ENCODE measurements at regions not wholly inside any gene's neighbourhood (a gene's known extent, or its start where the extent isn't known, plus 50 kb on each side); places are given as distances from the start of the nearest gene placed in this dataset.

DNA sequence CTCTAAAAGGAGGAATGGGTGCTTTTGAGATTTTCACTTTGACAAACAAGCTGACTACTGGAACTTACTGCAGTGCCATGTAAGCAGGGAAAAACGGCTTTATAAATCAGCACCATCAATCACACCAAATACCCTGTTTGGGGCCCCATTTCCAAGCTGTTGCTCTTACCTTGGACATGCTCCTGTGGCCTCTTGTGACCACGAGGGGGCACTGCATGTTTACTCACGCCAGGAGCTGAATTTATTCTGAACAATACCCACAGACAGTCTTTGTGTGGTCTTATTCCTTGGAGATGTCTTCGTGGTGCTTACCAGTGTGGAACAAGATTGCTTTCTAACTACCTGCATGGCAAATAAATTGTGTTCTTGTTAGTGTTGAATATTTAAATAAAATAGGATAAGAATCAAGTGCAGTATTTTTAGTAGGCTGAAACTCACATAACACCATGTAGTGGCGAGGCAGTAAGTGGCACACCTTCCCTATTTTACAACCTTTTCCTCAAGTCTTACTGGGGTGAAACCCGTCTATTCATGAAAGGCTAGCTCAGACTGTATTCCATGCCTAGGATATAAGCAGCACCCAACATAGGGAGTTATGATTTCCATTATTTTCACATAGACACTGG is 155.5 kb upstream of the NMUR2 start:
- TF ChIP-seq RAD21 (conservative IDR thresholded peaks at IDR 0.05 in 1 of 2, IDR thresholded peaks at IDR 0.05 in 1 of 2) (peak; percentile 54 to 74; a peak in 4 of 5 replicates), HOXA7 (CRISPR knock-in tag; IDR thresholded peaks at IDR 0.05) (no peak), SMC3 (IDR thresholded peaks at IDR 0.05) (peak; percentile 54), MAFK (IDR thresholded peaks at IDR 0.05; ENCODE audit: partially characterized antibody) (no peak)
- TF ChIP-seq, protein P1, sequence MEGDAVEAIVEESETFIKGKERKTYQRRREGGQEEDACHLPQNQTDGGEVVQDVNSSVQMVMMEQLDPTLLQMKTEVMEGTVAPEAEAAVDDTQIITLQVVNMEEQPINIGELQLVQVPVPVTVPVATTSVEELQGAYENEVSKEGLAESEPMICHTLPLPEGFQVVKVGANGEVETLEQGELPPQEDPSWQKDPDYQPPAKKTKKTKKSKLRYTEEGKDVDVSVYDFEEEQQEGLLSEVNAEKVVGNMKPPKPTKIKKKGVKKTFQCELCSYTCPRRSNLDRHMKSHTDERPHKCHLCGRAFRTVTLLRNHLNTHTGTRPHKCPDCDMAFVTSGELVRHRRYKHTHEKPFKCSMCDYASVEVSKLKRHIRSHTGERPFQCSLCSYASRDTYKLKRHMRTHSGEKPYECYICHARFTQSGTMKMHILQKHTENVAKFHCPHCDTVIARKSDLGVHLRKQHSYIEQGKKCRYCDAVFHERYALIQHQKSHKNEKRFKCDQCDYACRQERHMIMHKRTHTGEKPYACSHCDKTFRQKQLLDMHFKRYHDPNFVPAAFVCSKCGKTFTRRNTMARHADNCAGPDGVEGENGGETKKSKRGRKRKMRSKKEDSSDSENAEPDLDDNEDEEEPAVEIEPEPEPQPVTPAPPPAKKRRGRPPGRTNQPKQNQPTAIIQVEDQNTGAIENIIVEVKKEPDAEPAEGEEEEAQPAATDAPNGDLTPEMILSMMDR (IDR thresholded peaks at IDR 0.05) = peak; percentile 53
- TF ChIP-seq, protein P2, sequence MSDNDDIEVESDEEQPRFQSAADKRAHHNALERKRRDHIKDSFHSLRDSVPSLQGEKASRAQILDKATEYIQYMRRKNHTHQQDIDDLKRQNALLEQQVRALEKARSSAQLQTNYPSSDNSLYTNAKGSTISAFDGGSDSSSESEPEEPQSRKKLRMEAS (IDR thresholded peaks at IDR 0.05) = no peak
- Histone ChIP-seq H3K4me1 (no peaks in the 10 kb centered on the region), H3K9me3 (no peaks in the 10 kb centered on the region), H3K4me2 (no peak overlapping the region), H3K27ac (no peak overlapping the region), H3K4me3 (no peak overlapping the region)
- FAIRE-seq = no peak
- peak; percentile 50 to 88; a peak in 5 of 6 replicates for ATAC-seq
- POLR2A ChIA-PET = no interaction called here
- WGBS (ENCODE audit: missing lambda C conversion rate) = 4% methylated on average over 6 of the region's 6 CpGs
- DNase-seq (ENCODE audit: low read depth in 1 of 2, low spot score in 1 of 2) = peak; percentile 4 to 59
- CTCF ChIA-PET = interaction anchor here (0.8 to 2.9 kb wide), 2 partner anchors 1399 to 1405 kb away, joined by 3 to 23 read pairs; no protein-coding TSS in a partner anchor

DNA sequence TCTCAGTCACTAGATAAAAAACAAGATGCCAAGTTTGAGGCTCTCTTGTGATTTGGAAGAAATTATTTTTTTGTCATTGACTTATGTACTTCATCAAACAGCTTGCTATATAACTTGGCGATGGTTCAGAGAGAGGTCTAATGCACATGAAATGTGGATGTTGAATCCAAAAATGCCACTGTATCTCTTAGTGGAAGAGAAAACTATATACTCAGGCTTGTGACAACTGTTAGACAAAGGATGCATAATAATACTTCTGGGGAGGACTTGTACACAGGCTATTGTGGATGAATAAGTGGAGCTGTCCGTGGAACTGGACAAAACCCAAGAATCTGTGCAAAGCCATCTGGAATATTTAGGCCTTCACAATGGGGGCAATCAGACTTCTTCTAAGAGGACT is 162.9 kb upstream of the NMUR2 start:
- ChIA-PET POLR2A (no interaction called here), CTCF (no interaction called here)
- no peak for ATAC-seq
- Histone ChIP-seq H3K4me1 (no peaks in the 10 kb centered on the region), H3K4me2 (no peak overlapping the region), H3K27ac (no peak overlapping the region), H3K4me3 (no peak overlapping the region), H3K9me3 (no peaks in the 10 kb centered on the region)
- TF ChIP-seq CBX2 (IDR thresholded peaks at IDR 0.05; ENCODE audit: borderline replicate concordance, low read depth) (no peak), EP300 (IDR thresholded peaks at IDR 0.05) (no peak)
- TF ChIP-seq, protein P3, sequence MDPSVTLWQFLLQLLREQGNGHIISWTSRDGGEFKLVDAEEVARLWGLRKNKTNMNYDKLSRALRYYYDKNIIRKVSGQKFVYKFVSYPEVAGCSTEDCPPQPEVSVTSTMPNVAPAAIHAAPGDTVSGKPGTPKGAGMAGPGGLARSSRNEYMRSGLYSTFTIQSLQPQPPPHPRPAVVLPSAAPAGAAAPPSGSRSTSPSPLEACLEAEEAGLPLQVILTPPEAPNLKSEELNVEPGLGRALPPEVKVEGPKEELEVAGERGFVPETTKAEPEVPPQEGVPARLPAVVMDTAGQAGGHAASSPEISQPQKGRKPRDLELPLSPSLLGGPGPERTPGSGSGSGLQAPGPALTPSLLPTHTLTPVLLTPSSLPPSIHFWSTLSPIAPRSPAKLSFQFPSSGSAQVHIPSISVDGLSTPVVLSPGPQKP (IDR thresholded peaks at IDR 0.05; ENCODE audit: low read depth, low read length) = no peak
- WGBS (ENCODE audit: missing lambda C conversion rate) = 26% methylated on average over 2 of the region's 2 CpGs
- FAIRE-seq = no peak
- DNase-seq (ENCODE audit: low read depth in 1 of 2, low spot score in 1 of 2) = no peak

DNA sequence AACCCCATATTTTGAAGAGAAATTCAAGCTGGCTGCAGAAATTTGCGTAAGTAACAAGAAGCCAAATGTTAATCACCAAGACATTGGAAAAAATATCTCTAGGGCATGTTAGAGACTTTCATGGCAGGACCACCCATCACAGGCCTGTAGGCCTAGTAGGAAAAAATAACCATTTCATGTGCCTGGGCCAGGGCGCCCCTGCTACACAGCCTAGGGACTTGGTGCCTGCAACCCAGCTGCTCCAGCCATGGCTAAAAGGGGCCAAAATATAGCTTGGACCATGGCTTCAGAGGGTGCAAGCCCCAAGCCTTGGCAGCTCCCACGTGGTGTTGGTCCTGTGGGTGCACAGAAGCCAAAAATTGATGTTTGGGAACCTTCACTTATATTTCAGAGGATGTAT is 167.7 kb upstream of the NMUR2 start:
- ChIA-PET POLR2A (no interaction called here), CTCF (interaction anchor here (0.5 kb wide), 1 partner anchor 181 kb away, joined by 6 read pairs; no protein-coding TSS in a partner anchor)
- no peak overlapping the region for H3K4me2 ChIP-seq
- DNase-seq (ENCODE audit: low read depth in 1 of 2, low spot score in 1 of 2) (no peak), FAIRE-seq (no peak), ATAC-seq (no peak)
- WGBS (ENCODE audit: missing lambda C conversion rate) = 15% methylated on average over 3 of the region's 3 CpGs
- no peaks in the 10 kb centered on the region for H3K9me3 ChIP-seq
- H3K27ac ChIP-seq = no peak overlapping the region
- no peak for TF ChIP-seq ZNF302 (CRISPR knock-in tag; IDR thresholded peaks at IDR 0.05)
- no peak for TF ChIP-seq MAZ (IDR thresholded peaks at IDR 0.05; ENCODE audit: borderline replicate concordance, low read depth, low read length)
- no peak overlapping the region for H3K4me3 ChIP-seq
- H3K4me1 ChIP-seq = no peaks in the 10 kb centered on the region

DNA sequence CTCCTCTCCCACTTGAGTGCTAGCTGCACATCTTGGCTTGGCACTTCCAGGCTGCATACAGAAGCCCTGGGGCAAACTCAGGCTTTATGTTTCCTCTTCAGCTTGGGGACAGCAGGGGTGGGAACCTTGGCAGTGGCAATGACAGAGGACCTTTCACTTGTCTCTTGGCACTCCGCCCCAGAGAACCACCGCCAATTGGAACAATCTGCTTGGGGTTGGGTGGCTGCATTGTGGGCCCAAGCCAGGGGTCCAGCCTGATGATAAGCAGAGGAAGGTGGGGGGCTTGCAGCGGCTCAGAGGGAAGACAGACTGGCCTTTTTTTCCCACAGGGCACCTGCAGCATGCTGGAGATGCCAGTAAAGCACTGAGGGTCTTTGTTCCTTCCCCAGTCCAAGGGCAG is 179.0 kb upstream of the NMUR2 start:
- FAIRE-seq = no peak
- TF ChIP-seq POLR2A (IDR thresholded peaks at IDR 0.05; ENCODE audit: low read length) (no peak), NR3C1 (IDR thresholded peaks at IDR 0.05) (no peak), HOXB5 (CRISPR knock-in tag; IDR thresholded peaks at IDR 0.05) (no peak), POLR2AphosphoS2 (conservative IDR thresholded peaks at IDR 0.05; ENCODE audit: low read length) (no peak), BHLHE40 (IDR thresholded peaks at IDR 0.05; ENCODE audit: low read depth, low read length) (no peak), TFCP2L1 (CRISPR knock-in tag; IDR thresholded peaks at IDR 0.05) (no peak), MYC (IDR thresholded peaks at IDR 0.05; ENCODE audit: borderline replicate concordance, low read length) (no peak), ESRRA (IDR thresholded peaks at IDR 0.05; ENCODE audit: borderline replicate concordance, low read length) (no peak), RAD21 (conservative IDR thresholded peaks at IDR 0.05 in 1 of 2, IDR thresholded peaks at IDR 0.05 in 1 of 2) (no peak), MAFK (IDR thresholded peaks at IDR 0.05; ENCODE audit: partially characterized antibody) (no peak), TP53 (CRISPR knock-in tag; IDR thresholded peaks at IDR 0.05) (no peak), NPAS2 (CRISPR knock-in tag; IDR thresholded peaks at IDR 0.05; ENCODE audit: borderline replicate concordance) (no peak), MAZ (IDR thresholded peaks at IDR 0.05; ENCODE audit: borderline replicate concordance, low read depth, low read length) (no peak)
- TF ChIP-seq, protein P4, sequence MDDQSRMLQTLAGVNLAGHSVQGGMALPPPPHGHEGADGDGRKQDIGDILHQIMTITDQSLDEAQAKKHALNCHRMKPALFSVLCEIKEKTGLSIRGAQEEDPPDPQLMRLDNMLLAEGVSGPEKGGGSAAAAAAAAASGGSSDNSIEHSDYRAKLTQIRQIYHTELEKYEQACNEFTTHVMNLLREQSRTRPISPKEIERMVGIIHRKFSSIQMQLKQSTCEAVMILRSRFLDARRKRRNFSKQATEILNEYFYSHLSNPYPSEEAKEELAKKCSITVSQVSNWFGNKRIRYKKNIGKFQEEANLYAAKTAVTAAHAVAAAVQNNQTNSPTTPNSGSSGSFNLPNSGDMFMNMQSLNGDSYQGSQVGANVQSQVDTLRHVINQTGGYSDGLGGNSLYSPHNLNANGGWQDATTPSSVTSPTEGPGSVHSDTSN (IDR thresholded peaks at IDR 0.05) = no peak
- TF ChIP-seq, protein P5, sequence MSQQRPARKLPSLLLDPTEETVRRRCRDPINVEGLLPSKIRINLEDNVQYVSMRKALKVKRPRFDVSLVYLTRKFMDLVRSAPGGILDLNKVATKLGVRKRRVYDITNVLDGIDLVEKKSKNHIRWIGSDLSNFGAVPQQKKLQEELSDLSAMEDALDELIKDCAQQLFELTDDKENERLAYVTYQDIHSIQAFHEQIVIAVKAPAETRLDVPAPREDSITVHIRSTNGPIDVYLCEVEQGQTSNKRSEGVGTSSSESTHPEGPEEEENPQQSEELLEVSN (IDR thresholded peaks at IDR 0.05; ENCODE audit: borderline replicate concordance, low read depth) = no peak
- TF ChIP-seq, protein P6, sequence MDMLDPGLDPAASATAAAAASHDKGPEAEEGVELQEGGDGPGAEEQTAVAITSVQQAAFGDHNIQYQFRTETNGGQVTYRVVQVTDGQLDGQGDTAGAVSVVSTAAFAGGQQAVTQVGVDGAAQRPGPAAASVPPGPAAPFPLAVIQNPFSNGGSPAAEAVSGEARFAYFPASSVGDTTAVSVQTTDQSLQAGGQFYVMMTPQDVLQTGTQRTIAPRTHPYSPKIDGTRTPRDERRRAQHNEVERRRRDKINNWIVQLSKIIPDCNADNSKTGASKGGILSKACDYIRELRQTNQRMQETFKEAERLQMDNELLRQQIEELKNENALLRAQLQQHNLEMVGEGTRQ (IDR thresholded peaks at IDR 0.05) = no peak

More for the DNA sequence above, 179.0 kb upstream of the NMUR2 start:
- no peak for DNase-seq (ENCODE audit: low read depth in 1 of 2, low spot score in 1 of 2)
- Histone ChIP-seq H3K9me3 (no peaks in the 10 kb centered on the region; the same call in 2 of the 3 replicates), H3K27ac (no peak overlapping the region), H3K4me3 (no peak overlapping the region), H3K4me1 (no peaks in the 10 kb centered on the region), H3K4me2 (no peak overlapping the region)
- 0% methylated on average over 3 of the region's 3 CpGs for WGBS (ENCODE audit: missing lambda C conversion rate)
- ChIA-PET CTCF (no interaction called here), POLR2A (no interaction called here)
- ATAC-seq = no peak
